GM19351 (cell line): ENCODE measurements at regions not wholly inside any gene's neighbourhood (a gene's known extent, or its start where the extent isn't known, plus 50 kb on each side); places are given as distances from the start of the nearest gene placed in this dataset.

ENCODE experiments used
- ATAC-seq: cut with Tn5 transposase; IDR thresholded peaks from one replicate; pipeline ENCODE4 v1.9.1; 2021; ENCODE audit warnings: mild to moderate bottlenecking, moderate library complexity; ENCODE audit not compliant: unreplicated experiment

GRCh38 chr6:51513891-51514747 lies 573.3 kb downstream of the PKHD1 start:
- no peak for ATAC-seq

GRCh38 chr6:51514748-51515402 lies 572.5 kb downstream of the PKHD1 start:
- no peak for ATAC-seq

- ATAC-seq = no peak
Measured at GRCh38 chr6:51526049-51526448, 561.4 kb downstream of the PKHD1 start.

GRCh38 chr6:51526922-51527321 lies 560.5 kb downstream of the PKHD1 start:
- peak; percentile 66 for ATAC-seq

GRCh38 chr6:51528556-51528955 lies 558.9 kb downstream of the PKHD1 start:
- ATAC-seq = no peak

- no peak for ATAC-seq
Measured at GRCh38 chr6:51529240-51529639, 558.2 kb downstream of the PKHD1 start.

GRCh38 chr6:51531623-51532022 lies 555.8 kb downstream of the PKHD1 start:
- no peak for ATAC-seq

- no peak for ATAC-seq
Measured at GRCh38 chr6:51533962-51534361, 553.5 kb downstream of the PKHD1 start.

GRCh38 chr6:51535327-51535726 lies 552.1 kb downstream of the PKHD1 start:
- ATAC-seq = no peak

GRCh38 chr6:51536728-51537127 lies 550.7 kb downstream of the PKHD1 start:
- no peak for ATAC-seq

GRCh38 chr6:51541847-51542246 lies 545.6 kb downstream of the PKHD1 start:
- no peak for ATAC-seq

- ATAC-seq = no peak
Measured at GRCh38 chr6:51542475-51542874, 544.9 kb downstream of the PKHD1 start.

- no peak for ATAC-seq
Measured at GRCh38 chr6:51550243-51550642, 537.2 kb downstream of the PKHD1 start.

GRCh38 chr6:51552435-51552834 lies 535.0 kb downstream of the PKHD1 start:
- ATAC-seq = no peak

- ATAC-seq = no peak
Measured at GRCh38 chr6:51553246-51554015, 534.0 kb downstream of the PKHD1 start.

GRCh38 chr6:51554029-51554428 lies 533.4 kb downstream of the PKHD1 start:
- no peak for ATAC-seq

GRCh38 chr6:51559059-51559458 lies 528.4 kb downstream of the PKHD1 start:
- ATAC-seq = peak; percentile 36

GRCh38 chr6:51562198-51562597 lies 525.2 kb downstream of the PKHD1 start:
- peak; percentile 81 for ATAC-seq
